Keratinocyte (primary cell): ENCODE measurements at regions not wholly inside any gene's neighbourhood (a gene's known extent, or its start where the extent isn't known, plus 50 kb on each side); places are given as distances from the start of the nearest gene placed in this dataset.

Experiments
- EZH2 ChIP-seq: IDR thresholded peaks from one replicate; pipeline ENCODE4 v1.6.1; 2012; ENCODE audit warnings: inconsistent platforms, mild to moderate bottlenecking, low read length, moderate library complexity
- TF ChIP-seq, protein P1 (sequence below), 3 experiments: IDR thresholded peaks in 1 of 3; conservative IDR thresholded peaks in 1 of 3; optimal IDR thresholded peaks in 1 of 3; 2 replicates in 2 of 3; 3 replicates in 1 of 3; pipeline versions ENCODE3 to v1.5.1; 2011; ENCODE audit warnings: low read length in 3 of 3, mild to moderate bottlenecking in 3 of 3, moderate library complexity in 2 of 3, control low read depth in 1 of 3, inconsistent platforms in 1 of 3; ENCODE audit not compliant: insufficient read depth in 2 of 3; ENCODE audit errors: extremely low read depth in 1 of 3

DNA sequence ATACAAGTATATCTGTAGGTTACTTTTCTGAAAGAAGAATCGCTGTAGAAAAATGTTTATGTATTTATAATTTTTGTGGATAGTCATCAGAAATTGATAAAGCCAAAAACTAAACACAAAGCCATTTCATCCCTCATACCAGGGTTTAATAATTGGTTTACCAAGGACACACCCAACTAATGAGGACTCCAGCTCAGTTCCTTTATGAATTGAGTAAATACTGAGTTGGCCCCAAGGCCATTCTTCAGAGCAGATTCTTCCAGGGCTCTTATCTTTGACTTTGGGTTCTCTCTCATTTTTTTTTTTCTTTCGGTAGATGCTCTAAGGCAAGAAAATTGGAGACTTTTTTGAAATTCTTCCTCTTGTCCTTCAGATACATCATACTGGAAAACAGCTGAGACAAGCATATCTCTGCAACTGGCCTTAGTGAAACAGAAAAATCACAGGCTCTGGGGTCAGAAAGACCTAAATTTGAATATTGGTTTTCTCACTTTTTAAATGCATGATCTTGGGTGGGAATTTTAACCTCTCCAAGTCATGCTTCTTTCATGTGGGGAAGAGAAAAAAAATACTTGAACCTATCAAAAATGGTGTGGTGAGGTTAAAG, 401.8 kb downstream of the ARHGEF28 start:
- TF ChIP-seq, protein P1, sequence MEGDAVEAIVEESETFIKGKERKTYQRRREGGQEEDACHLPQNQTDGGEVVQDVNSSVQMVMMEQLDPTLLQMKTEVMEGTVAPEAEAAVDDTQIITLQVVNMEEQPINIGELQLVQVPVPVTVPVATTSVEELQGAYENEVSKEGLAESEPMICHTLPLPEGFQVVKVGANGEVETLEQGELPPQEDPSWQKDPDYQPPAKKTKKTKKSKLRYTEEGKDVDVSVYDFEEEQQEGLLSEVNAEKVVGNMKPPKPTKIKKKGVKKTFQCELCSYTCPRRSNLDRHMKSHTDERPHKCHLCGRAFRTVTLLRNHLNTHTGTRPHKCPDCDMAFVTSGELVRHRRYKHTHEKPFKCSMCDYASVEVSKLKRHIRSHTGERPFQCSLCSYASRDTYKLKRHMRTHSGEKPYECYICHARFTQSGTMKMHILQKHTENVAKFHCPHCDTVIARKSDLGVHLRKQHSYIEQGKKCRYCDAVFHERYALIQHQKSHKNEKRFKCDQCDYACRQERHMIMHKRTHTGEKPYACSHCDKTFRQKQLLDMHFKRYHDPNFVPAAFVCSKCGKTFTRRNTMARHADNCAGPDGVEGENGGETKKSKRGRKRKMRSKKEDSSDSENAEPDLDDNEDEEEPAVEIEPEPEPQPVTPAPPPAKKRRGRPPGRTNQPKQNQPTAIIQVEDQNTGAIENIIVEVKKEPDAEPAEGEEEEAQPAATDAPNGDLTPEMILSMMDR (optimal IDR thresholded peaks at IDR 0.05 in 1 of 3, IDR thresholded peaks at IDR 0.05 in 1 of 3, conservative IDR thresholded peaks at IDR 0.05 in 1 of 3; ENCODE audit: extremely low read depth in 1 of 3, insufficient read depth in 2 of 3, low read length in 3 of 3): no peak
- TF ChIP-seq EZH2: no peak
